Gastroesophageal sphincter (tissue), 3 donors: ENCODE measurements at regions not wholly inside any gene's neighbourhood (a gene's known extent, or its start where the extent isn't known, plus 50 kb on each side); places are given as distances from the start of the nearest gene placed in this dataset.

Source experiments
- CTCF ChIP-seq, 4 experiments: fragments of 200-600 bp in 2 of 4; fragments of 450-650 bp in 2 of 4; sonication (generic) in 1 of 4; IDR thresholded peaks; one replicate each; pipeline ENCODE4 v1.5.1; 2017 to 2019; ENCODE audit warnings: antibody characterized with exemption in 4 of 4, mild to moderate bottlenecking in 2 of 4, moderate library complexity in 2 of 4
- EP300 ChIP-seq: sonication (generic); formaldehyde crosslinking; IDR thresholded peaks from one replicate; pipeline ENCODE4 v1.6.1; 2017; ENCODE audit warnings: antibody characterized with exemption, mild to moderate bottlenecking
- POLR2A ChIP-seq, 2 donors: fragments of 450-650 bp; IDR thresholded peaks; one replicate each; pipeline ENCODE4 v1.6.1; 2017; ENCODE audit warnings: antibody characterized with exemption in 2 of 2, mild to moderate bottlenecking in 2 of 2, moderate library complexity in 1 of 2

- no peak for TF ChIP-seq CTCF (IDR thresholded peaks at IDR 0.05)
- TF ChIP-seq EP300 = no peak
- no peak for TF ChIP-seq POLR2A (IDR thresholded peaks at IDR 0.05)
Measured at GRCh38 chr9:78962156-78962555, 609.6 kb upstream of the TLE4 start.
